ENCODE measurements at regions not wholly inside any gene's neighbourhood (a gene's known extent, or its start where the extent isn't known, plus 50 kb on each side); places are given as distances from the start of the nearest gene placed in this dataset.
"Not testable (repeated sequence)": the region's sequence is repeated elsewhere in the genome, so short reads cannot be mapped to it uniquely, and the experiment has no call there.

- no peak overlapping the region for H3K27ac Mint-ChIP-seq
- ATAC-seq (no peak), DNase-seq (ENCODE audit: low spot score in 2 of 2) (no peak)
- H3K9me3 Mint-ChIP-seq = no peaks in the 10 kb centered on the region
- no peaks in the 10 kb centered on the region for H3K36me3 Mint-ChIP-seq
Observed at GRCh38 chr13:109271061-109271460, 515.3 kb downstream of the IRS2 start.

GRCh38 chr13:109269381-109269780, 517.0 kb downstream of the IRS2 start:
- H3K36me3 Mint-ChIP-seq; H3K27ac Mint-ChIP-seq; H3K9me3 Mint-ChIP-seq; ATAC-seq; DNase-seq (ENCODE audit: low spot score in 2 of 2): not testable (repeated sequence)

GRCh38 chr13:109268492-109268891, 517.9 kb downstream of the IRS2 start:
- H3K9me3 Mint-ChIP-seq; H3K36me3 Mint-ChIP-seq; ATAC-seq; DNase-seq (ENCODE audit: low spot score in 2 of 2); H3K27ac Mint-ChIP-seq: not testable (repeated sequence)

GRCh38 chr13:109267400-109267799, 519.0 kb downstream of the IRS2 start:
- DNase-seq (ENCODE audit: low spot score in 2 of 2); H3K9me3 Mint-ChIP-seq; ATAC-seq; H3K27ac Mint-ChIP-seq; H3K36me3 Mint-ChIP-seq: not testable (repeated sequence)

- not testable (repeated sequence) for H3K9me3 Mint-ChIP-seq; DNase-seq (ENCODE audit: low spot score in 2 of 2); ATAC-seq; H3K36me3 Mint-ChIP-seq; H3K27ac Mint-ChIP-seq
Observed at GRCh38 chr13:109265438-109265742, 521.0 kb downstream of the IRS2 start.

- not testable (repeated sequence) for DNase-seq (ENCODE audit: low spot score in 2 of 2); ATAC-seq; H3K9me3 Mint-ChIP-seq; H3K36me3 Mint-ChIP-seq; H3K27ac Mint-ChIP-seq
Observed at GRCh38 chr13:109264603-109265437, 521.6 kb downstream of the IRS2 start.

- H3K36me3 Mint-ChIP-seq; H3K9me3 Mint-ChIP-seq; ATAC-seq; DNase-seq (ENCODE audit: low spot score in 2 of 2); H3K27ac Mint-ChIP-seq: not testable (repeated sequence)
Observed at GRCh38 chr13:109257761-109258157, 528.6 kb downstream of the IRS2 start.

Measured in activated naive CD4-positive, alpha-beta T cell treated with anti-CD3 and anti-CD28 coated beads, Interleukin-2, amount 50 U/mL, for 72 hours (primary cell).